HG02571 (cell line): ENCODE measurements at regions not wholly inside any gene's neighbourhood (a gene's known extent, or its start where the extent isn't known, plus 50 kb on each side); places are given as distances from the start of the nearest gene placed in this dataset.

Source experiments
- ATAC-seq: cut with Tn5 transposase; IDR thresholded peaks from one replicate; pipeline ENCODE4 v1.9.1; 2021; ENCODE audit warnings: mild to moderate bottlenecking, moderate library complexity; ENCODE audit not compliant: unreplicated experiment

DNA sequence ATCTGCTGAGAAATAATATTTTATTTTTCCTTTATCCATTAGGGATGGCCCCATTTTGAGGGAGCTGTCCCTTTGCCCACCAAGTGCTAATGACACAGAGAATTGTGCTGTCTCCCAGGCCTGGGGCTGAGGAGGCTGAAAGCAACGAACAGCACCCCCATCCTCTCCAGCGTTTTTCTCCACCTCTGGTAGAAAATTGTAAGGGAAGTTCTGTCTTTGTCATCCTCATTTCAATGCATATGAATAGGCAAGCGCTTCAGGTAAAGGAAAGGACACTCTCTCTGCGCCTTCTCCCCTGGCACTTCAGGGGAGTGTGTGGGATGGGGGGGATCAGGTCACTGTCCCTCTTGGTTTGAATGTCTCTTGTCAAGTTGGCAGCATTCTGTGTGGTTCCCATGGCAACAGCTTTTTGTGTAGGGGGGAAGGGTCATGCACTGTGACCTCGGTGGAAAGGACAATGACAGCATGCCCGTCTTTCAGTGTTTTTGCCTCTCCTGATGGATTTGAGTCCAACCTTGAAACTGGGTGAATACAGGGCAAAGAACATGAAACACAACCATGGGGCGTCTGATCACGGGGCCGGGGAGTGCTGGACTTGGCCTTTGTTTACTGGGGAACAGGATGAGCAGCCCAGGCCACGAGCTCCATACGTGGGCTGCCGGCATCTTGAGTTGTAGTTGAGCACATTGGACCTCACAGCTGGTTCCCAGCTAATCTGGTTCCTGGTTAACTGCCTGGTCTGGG, 230.2 kb downstream of the VRK1 start:
- ATAC-seq = no peak

DNA sequence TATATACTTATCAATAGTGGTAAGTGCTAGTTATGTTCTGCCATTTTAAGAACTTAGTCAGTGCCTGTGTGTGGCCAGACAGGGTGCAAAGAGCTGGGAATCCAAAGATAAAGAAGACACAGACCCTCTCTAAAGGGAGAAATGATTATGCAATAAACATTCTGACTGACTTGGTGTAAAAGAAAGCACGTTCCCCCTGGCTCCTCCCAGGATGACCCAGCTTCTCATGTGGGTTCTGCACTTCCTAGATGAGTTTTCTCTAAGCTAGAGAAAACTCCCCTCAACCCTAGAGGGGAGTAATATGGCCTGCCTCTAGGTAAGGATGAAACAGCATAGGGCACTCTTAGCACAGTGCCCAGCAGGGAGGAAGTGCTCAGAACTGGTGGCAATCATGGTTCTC, 231.2 kb downstream of the VRK1 start:
- no peak for ATAC-seq

DNA sequence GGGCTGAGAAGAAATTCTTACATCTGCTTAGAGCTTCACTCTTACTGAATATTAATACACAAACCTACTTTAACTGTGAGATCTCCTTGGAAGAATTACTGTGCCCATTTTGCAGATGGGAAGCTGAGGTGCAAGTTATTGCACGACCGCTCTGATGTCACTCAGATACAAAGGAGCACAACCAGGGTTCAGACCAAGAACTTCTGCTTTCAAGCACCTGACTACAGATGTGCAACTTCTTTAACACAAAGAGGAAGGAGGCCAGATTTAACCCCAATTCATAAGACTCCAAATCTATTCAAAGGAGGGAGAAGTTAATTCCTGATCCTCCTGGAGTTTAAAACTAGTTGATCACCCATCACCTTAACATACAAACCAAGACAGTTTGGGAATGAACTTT, 232.6 kb downstream of the VRK1 start:
- no peak for ATAC-seq

DNA sequence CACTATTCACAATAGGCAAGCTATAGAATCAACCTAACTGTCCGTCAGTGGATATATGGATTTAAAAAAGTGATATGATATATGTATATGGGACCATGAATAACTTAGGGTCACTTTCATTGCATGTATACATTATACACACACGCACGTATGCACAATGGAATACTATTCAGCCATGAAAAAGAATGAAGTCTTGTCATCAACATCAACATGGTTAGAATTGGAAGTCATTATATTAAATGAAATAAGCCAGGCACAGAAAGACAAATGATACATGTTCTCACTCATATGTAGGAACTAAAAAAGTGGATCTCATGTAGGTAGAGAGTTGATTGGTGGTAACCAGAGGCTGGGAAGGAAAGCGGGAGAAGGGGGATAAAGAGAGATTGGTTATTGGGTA, 234.3 kb downstream of the VRK1 start:
- no peak for ATAC-seq

DNA sequence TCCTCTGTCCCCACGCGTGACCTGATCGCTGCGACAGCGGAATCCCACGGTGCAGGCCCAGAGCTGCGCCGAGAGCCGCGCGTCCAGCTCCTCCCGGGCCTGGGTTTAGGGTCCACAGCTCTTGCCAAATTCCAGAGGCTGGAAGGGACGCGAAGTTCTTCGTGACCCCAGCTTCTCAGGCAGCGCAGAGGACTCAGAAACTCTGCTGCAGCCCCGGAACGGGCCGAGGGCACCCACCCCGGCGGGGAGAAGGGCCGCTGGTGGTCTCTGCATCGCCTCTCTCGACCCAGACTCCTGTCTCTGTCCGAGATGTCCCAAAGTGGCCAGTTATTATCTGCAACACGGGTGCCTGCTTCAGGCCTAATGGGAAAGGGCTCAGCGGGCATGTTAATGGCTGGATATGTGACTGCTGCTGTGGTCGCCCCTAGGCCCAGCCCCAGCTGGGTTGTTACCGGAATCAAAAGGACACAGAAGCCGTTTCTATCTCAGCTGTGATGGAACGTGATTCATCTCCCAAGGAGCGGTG, 236.4 kb downstream of the VRK1 start:
- no peak for ATAC-seq

DNA sequence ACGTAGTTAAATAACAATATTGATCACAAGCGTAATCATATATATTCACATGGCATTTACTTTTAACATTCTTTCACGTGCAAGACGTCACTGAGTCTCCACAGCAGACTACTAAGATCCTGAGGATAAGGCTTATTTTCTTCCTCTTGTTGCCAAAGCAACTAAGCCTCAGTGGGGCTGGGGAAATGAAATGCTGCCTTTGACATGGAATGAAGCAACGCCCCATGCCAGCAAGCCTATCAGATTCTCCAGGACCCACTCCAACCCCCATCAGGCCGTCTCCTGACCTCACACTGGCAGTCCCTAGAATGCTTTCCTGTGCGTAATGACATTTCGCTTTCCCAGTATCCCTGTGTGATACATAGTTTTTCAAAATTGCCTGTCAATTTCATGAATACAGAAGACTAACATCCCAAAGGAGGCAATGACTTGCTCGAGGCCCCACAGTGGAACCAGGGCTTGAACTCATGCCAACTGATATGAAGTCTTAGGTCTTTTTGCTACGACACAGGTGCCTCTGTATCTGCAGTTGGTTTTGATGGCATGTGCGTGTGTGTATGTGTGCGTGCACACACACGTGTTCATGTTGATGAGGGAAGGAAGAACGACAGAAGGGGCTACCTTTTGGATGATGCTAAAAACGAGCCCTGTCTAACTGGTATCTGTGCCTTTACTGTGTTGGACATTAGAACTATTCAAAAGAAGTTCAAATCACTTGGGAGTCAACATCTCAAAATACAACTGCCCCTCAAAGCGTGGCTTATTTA, 239.1 kb downstream of the VRK1 start:
- ATAC-seq = no peak

DNA sequence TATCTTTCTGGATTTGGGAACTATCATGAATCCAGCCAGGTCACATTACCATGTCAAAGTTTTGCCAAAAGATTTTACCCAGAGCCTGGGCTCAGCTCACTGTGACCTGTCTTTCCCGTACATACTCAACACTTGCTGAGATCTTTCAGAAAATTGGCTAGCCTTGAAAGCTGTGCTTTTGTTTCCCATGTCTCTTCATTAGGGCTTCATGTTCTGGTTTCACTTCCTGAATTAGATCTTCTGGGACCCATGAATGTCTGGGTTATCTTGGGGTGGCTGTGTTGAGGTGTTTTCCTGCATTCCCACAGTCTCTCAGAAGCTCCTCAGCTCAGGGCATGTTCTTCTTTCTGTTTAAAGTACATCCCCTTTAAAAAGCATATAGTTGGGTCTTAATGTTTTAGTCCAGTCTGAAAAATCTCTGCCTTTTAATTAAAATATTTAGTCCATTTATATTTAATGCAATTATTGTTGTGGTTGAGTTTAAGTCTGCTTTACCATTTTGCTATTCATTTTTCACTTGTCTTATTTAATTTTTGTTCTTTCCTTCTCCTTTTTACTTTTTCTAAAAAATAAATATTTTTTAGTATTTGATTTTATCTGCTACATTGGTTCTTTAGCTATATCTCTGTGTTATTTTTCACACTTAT, 242.7 kb downstream of the VRK1 start:
- no peak for ATAC-seq

DNA sequence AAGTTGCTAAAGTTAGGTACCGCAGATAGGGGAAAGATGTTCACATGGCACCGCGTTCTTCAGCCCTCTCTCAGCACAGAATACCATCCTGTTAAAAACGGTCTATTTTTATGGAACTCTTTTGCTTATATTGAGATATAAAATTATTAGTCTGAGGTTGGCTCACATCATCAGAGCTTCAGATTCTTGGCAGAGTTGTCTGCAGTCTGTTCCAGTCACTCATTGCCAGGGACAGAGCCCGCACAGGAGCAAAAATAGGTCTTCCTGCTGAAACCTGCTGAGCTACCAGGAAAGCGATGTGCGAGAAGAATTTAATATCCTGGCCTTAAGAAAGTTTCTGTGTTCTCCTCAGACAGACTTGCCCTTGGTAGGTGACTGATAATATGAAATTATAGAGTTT, 249.8 kb downstream of the VRK1 start:
- ATAC-seq = no peak

DNA sequence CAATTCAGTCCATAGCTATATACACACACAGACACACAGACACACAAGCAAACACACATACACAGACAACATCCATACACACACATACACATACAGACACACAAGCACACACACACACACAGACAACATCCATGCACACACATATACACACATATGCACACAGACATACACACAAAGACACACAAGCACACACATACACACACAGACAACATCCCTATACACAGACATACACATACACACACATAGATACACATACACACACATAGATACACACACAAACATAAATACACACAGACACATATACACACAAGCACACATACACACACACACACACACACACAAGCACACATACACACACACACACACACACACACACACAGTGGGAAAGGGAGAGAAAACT, 254.8 kb downstream of the VRK1 start:
- ATAC-seq = no peak

DNA sequence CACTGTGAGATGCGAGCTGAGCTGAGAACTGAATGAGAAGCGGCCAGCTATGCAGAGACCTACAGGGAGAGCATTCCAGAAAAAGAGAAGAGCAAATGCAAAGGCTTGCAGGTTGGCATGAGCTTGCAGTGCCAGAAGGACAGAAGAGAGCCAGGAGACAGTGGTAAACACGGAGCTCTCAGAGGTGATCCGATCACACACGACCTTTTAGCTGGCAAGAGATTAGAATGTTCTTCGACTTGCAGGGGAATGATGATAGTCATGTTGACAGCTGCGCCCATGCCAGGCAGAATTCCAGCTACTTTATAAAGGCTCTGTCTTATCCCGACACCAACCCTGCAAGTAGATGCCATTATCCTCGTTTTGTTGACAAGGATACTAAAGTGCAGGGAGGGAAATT, 256.8 kb downstream of the VRK1 start:
- ATAC-seq = no peak

DNA sequence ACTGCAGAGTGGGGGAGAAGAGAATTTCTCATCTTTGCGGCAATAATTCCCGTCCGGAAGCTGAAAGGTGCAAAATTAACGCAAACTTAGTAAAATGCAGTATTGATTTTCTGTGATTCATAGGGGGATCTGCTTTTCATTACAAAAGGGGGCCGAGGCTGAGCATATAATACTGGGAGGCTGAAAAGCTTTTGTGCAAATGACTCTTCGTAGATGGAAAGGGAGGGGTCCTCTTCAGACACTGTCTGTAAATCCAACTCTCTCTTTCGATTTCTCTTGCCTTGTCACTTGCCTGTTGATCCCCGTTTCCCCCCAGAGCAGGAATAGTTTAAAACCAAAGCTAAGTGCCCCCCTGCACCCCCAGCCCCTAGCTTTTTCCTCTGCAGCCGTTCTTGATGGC, 258.2 kb downstream of the VRK1 start:
- ATAC-seq = no peak

DNA sequence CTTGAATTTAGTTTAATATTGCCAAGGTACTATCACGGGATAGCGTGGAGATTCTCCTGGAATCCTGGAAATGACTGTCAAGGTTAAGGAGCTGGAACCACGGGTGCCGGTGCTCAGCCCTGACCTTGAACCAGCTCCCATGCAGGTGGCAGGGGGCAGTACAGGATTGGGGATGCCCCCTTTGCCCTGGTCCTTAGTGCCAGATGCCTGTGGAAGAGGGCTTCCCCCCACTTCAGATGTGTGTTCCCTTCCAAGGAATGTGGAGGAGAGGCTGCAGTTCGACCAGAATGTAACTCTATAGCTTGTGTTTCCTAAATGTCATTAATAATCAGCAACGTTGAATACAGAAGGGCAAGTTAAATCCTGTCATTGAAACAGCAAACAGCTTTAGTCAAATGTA, 258.9 kb downstream of the VRK1 start:
- no peak for ATAC-seq

DNA sequence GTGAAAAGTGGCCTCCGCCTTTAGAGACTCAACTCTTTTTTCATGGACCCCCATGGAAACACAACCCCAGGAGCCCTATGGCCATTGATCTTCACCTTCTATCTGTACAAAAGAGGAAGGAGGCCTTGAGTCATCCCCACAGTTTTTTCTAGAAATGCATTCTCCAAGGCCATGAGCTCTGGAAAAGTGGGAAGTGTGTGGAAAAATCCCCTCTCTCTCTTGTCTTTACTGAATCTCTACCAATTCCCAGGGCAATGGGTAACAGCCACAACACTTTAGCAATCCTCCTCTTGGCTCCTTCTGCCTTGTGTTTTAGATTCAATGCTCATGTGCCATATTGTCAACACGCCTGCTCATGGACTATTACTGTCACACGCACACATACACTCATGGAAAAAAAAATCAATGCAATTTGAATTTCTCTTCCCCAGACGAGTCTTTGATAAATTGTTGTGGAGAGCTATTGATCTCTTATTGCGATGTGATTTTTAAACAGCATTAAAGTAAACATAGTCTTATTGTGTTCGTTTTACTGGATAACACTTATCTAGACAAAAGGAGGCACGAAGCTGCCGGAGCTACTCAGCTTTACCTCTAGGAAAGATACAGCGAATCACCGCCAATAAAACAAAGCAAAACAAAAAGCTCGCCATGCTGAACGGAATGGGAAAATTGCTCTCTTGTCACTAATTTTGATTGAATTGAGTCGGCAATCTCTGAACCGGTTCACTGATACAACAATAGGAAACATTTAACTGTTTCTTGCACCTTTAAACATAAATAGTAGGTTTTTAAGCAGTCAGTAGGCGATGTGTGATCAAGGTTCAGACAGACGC, 260.3 kb downstream of the VRK1 start:
- no peak for ATAC-seq

DNA sequence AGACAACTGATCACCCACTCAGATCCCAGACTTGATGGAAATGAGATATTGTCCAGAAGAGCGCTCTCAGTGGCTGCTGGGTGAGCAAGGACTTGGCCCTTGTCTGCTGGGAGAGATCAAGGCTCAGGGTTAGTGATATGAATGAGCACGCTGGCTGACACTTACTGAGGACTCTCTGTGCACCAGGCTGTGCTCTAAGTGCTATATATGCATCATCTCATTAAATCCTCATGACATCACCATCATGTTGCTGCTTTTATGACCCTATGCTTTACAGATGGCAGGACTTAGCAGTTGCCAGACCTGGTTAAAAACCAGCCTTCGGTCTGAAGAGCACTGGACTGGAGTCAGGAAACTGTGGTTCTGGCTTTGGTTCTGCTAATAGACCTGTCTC, 260.9 kb downstream of the VRK1 start:
- no peak for ATAC-seq

DNA sequence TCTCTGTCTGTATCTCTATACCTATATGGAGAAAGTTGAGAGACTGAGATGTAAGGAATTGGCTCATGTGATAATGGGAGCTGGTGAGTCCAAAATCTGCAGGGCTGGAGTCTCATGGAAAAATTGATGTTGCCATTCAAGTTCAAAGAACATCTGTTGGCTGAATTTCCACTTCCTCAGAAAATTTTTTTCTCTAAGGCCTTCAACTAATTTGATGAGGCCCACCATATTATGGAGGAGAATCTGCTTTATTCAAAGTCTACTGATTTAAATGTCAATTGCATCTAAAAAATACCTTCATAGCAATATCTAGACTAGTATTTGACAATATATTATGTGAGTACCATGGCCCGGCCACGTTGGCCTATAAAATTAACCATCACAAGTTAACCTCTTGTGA, 261.4 kb downstream of the VRK1 start:
- ATAC-seq = no peak

DNA sequence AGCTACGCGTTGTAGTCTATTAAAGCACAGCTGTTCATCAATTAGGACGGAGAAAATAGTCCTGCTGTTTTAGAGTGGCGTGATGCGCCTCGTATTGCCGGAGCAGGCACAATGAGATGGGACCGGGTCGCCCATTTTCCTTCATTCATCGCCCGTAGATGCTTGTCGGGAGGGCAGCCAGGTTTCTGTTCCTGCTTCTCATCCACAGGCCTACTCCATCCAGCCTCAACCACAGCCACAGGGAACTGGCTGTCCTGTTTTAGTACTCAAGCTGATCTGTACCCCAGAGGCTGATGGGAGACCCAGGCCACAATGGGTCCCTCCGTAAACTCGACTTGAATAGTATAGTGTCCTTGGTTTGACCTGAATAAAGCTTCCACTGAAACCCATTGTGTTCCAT, 264.0 kb downstream of the VRK1 start:
- no peak for ATAC-seq

DNA sequence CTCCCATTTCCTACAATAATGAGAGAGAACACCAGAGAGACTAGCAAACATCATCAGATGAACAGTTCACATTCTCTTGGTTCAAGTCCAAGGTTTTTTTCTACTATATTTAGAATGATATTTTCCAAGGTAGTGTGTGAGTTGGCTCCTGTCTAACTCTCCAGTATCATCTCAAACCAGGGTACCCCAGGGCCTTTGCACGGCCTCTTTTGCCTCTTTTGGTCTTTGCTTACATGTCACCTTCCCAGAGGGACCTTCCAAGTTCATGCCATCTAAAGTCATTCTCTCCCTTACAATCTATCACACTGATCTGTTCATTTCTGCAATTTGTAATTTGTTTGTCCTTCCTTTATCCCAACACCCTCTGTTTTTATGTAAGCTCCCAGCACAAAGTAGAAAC, 264.5 kb downstream of the VRK1 start:
- ATAC-seq = no peak

DNA sequence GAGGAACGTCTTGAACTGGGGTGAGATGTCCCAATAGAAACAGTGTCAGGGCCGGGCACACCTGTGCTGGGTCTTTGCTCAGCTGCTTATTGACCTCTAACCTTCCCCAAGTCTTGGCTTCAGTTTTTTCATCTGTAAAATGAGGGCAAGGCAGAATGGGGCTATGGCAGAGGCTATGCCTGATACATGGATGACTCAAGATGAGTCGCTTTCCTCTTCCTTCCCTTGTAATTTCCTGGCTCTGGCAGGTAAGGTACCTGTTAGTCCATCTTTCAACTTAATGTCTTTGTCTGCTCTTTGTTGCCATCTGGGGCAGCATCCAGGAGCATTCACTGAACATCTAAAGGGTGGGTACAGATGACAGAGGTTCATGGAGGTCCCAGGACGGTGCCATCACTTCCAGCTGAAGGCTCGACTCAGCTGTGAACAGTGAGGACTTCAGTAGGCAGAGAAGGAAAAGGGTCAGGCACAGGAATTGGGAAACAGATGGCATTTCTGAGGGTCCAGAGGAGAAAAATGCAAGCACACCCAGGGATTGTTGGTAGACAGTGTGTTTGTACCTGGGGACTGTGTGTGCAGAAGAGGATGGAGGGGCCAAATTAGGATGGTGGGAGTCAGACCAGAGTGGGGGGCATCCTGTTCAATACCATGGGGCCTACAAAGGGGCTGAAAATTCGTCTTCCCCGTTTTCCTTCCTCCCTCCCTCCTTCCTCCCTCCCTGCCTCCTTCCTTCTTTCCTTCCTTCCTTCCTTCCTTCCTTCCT, 268.3 kb downstream of the VRK1 start:
- no peak for ATAC-seq

DNA sequence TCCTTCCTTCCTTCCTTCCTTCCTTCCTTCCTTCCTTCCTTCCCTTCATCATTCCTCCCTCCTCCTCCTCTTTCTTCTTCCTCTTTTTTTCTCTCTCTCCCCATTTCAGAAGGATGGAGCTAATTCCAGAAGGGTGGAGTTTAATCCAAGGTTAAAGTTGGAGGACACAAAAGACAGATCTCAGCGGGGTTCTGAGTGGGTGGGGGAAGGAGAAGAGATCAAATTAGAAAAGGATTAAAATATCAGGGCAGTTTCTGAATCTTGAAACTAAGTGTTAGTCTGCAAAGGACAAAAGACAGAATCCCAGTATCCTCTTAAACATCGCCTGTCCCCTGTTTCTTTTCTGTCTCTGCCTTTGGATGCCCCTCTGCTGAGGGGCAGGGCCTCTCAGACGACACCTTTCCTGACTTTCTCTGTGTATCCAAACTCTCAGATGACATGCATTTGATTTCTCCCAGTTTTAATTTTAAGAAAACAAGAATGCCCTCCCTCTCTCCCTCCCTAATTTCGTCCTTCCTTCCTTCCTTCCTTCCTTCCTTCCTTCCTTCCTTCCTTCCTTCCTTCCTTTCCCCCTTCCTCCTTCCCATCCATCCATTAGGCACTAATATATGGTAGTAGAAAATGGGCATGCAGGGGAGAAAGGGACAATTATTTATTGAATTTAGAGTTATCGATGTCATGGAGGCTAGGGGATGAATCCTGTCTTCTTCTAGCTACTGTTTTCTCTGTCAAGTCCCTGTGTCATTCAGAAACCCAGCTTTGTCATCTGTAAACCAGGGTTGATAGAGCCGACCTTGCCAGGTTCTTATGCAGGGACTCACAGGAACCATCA, 269.1 kb downstream of the VRK1 start:
- no peak for ATAC-seq
